ENCODE measurements at regions not wholly inside any gene's neighbourhood (a gene's known extent, or its start where the extent isn't known, plus 50 kb on each side); places are given as distances from the start of the nearest gene placed in this dataset.

DNA sequence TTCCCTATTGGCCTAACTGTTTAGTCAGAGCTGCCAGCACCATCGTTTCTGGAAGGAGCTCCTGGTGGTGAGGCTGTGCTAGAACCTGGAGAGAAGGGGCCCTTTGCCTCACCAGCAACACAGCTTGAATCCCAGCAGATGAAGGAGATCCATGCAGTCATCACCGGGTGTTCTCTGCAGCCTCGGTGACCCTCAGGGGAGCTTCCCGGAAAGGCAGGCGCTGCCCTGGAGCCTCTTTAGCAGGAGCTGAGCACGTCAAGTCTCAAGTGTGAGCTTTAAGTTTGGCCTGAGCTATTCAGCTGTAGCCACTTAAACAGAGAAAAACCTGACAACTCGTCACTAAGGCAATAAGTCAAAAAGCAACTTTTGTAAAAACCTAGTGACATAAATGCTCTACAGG, 181.2 kb upstream of the FOXQ1 start:
- no peak for TF ChIP-seq CTCF (IDR thresholded peaks at IDR 0.05; ENCODE audit: borderline replicate concordance, extremely low read depth, low read length, poor library complexity, severe bottlenecking)
- no peak for TF ChIP-seq EZH2 (IDR thresholded peaks at IDR 0.05; ENCODE audit: borderline replicate concordance, low read depth, low read length, severe bottlenecking)

Data from DND-41 (cell line).